Inflammatory macrophage treated with lipopolysaccharide for 4 hours (primary cell): ENCODE measurements at regions not wholly inside any gene's neighbourhood (a gene's known extent, or its start where the extent isn't known, plus 50 kb on each side); places are given as distances from the start of the nearest gene placed in this dataset.
A peak's percentile ranks its signal among the peaks of the same experiment; 100 is the strongest.

Experiments used
- DNase-seq: peaks from one replicate; pipeline ENCODE4 v3.0.0-alpha.2; 2020

GRCh38 chr5:180411948-180412347 lies 58.8 kb upstream of the GFPT2 start:
- no peak for DNase-seq

DNA sequence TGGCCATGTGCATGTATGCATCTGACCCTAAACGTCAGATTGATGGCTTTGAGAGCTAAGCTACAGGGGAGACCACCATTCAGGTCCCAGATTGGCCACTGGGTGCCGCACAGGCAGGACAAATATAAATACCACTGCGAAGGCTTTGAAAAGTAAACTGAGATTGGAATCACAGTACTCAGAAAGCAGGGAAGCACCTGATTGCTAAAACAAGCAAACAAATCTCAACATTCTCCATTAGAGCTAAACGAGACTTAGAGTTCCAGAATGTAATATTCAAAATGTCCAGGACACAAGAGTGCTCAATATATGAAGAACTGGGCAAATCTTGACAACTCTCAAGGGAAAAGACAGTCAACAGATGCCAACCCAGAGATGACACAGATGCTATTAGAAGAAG lies 61.0 kb upstream of the GFPT2 start:
- no peak for DNase-seq

GRCh38 chr5:180421672-180422071 lies 68.5 kb upstream of the GFPT2 start:
- DNase-seq: no peak

DNA sequence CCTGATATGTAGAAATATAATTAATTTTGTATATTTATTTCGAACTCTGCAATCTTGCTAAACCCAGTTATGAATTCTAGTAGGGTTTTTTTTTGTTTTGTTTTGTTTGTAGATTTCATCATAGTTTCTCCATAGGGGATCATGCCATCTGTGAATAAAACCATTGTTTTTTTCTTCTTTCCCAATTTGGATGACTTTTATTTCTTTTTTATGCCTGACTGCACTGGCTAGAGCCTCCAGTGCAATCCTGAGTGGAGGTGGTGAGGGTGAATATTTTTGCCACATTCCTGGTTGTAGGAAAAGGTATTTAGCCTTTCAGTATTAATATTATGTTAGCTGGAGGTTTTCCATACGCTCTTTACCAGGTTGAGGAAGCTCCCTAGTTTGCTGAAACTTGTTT lies 70.0 kb upstream of the GFPT2 start:
- DNase-seq: no peak

GRCh38 chr5:180423598-180423997 lies 70.5 kb upstream of the GFPT2 start:
- DNase-seq: no peak

DNA sequence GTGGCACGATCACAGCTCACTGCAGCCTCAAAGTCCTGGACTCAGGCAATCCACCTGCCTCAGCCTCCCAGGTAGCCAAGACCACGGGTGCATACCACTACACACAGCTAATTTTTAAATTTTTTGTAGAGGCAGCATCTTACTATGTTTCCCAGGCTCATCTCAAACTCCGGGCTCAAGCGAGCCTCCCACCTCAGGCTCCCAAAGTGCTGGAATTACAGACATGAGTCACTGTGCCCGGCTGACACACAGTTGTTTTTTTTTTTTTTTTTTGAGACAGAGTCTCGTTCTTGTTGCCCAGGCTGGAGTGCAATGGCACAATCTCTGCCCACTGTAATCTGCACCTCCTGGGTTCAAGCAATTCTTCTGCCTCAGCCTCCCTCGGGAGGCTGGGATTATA lies 70.1 kb upstream of the CNOT6 start:
- DNase-seq: no peak

GRCh38 chr5:180428598-180428997 lies 65.6 kb upstream of the CNOT6 start:
- DNase-seq: no peak

DNA sequence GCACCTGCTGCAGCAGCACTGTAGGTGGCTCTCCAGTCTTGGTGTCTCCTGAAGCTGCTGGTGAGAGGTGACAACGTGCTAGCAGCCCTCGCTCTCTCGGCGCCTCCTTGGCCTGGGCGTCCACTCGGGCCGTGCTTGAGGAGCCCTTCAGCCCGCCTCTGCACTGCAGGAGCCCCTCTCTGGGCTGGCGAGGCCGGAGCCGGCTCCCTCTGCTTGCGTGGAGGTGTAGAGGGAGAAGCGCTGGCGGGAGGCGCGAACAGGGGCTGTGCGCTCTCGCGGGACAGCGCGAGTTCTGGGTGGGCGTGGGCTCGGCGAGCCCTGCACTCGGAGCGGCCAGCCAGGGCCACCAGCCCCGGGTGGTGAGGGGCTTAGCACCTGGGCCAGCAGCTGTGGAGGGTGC lies 62.2 kb upstream of the CNOT6 start:
- no peak for DNase-seq

- DNase-seq: no peak
Observed at GRCh38 chr5:180433032-180433422, 61.2 kb upstream of the CNOT6 start.

DNA sequence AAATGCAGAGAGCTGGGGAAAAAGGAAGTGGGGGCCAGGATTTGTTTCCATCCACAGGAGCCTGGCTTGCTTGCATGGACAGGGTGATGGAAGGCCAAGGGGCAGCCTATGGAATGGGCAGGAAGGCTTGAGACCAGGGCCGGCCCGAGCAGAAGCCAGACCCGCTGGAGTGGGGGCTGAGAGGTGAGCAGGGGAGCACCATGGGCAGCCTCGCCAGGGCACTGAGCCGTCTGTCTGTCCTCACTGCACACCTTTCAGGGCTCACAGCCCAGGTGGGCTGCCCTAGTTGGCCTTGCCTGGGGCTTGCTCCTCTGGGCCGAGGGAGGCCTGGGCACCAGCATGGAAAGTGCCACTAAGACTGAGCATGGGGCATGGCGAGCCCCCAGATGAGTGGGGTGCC lies 58.6 kb upstream of the CNOT6 start:
- no peak for DNase-seq

- no peak for DNase-seq
Observed at GRCh38 chr5:180436275-180436674, 57.9 kb upstream of the CNOT6 start.

GRCh38 chr5:180436936-180437335 lies 57.2 kb upstream of the CNOT6 start:
- no peak for DNase-seq

DNA sequence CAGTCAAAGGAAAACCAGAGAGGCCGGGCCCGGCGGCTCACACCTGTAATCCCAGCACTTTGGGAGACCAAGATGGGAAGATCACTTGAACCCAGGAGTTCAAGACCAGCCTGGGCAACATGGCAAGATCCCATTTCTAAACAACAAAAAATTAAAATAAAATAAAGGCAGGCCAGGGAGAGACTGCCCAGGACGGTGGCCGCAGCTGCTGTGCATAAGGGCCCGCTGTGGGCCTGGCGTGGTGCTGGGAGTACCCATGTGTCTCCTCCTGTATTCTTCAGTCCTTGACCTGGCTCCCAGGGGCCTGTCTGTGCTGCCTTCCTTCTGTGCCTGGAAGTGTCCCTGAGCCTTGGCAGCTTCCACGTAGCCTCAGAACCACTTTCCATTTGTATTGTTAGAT lies 56.8 kb upstream of the CNOT6 start:
- no peak for DNase-seq

DNA sequence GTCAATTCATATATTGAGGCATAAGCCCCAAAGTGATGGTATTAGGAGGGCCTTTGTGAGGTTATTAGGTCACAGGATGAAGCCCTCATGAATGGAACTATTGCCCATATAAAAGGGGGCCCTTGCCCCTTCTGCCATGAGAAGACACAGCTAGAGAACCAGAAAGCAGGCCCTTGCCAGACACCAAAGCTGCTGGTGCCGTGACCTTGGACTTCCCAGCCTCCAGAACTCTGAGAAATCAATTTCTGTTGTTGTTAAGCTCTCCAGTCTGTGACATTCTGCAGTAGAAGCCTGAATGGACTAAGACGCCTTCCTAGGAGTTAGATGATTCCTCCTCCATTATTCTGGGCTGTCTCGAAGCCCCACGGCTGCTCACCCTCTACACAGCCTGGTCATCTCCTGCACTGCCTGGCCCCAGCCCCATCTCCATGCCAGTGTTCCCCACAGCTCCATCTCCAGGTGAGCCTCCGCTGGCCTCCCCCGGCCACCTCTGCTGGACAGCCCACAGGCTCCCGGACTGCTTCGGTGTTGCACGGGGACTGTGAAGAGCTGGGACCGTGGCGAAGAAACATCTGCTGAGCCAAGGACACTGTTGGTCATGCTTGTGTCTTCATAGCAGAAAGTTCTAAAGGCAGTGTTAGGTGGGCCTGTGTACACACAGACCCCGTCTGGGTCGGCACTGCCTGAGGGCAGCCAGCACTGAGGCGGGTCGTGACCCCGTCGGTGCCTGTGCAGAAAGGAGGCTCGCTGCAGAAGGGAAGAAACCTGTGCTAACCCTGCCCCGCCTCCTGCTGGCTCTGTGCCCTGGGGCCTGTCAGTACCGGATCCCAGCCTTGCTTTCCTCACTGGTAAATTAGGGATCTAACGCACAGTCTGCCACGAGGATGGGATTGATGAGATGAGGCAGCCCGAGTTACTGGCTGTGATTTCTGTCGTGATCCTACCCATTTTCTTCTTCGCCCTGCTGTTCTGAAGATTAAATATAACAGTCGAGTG lies 55.1 kb upstream of the CNOT6 start:
- no peak for DNase-seq

GRCh38 chr5:180439911-180440769 lies 54.0 kb upstream of the CNOT6 start:
- no peak for DNase-seq

DNA sequence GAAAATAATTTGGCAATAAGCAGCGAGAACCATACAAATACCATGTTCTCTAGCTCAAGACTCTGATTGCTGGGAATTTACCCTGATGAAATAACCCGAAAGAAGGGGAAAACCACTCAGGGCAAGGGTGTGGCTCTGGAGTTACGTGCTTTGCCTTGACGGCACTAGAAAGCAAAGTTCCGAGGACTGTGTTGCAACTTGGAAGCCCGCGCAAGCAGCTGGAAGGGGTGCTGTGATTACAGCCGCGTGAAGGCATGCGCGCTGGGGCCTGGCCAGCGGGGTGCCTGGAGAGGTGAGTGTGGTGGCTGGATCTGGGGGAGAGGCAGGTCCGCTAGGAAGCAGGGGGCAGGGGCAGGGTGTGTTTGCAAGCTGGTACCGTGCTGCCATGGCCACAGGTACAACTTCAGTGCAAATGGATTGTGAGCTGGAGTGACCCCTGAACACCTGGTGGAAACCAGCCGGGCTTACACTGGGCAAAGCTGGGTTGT lies 52.6 kb upstream of the CNOT6 start:
- DNase-seq: peak; percentile 15
